Effector memory CD4-positive, alpha-beta T cell (primary cell): ENCODE measurements at regions not wholly inside any gene's neighbourhood (a gene's known extent, or its start where the extent isn't known, plus 50 kb on each side); places are given as distances from the start of the nearest gene placed in this dataset.
"Not testable (repeated sequence)": the region's sequence is repeated elsewhere in the genome, so short reads cannot be mapped to it uniquely, and the experiment has no call there.

ENCODE experiments used
- DNase-seq, 3 donors: peaks; one replicate each; pipeline ENCODE4 v3.0.0-alpha.2; 2020
- H3K27ac ChIP-seq: 2 replicates; pipeline ENCODE4 v1.7.0; 2013; ENCODE audit warnings: mild to moderate bottlenecking, low read length, moderate library complexity; ENCODE audit not compliant: insufficient read depth, poor library complexity, severe bottlenecking
- H3K27me3 ChIP-seq: replicated peaks from 2 replicates; pipeline ENCODE4 v1.7.0; 2013; ENCODE audit warnings: mild to moderate bottlenecking, low read length; ENCODE audit not compliant: insufficient read depth, control insufficient read depth, poor library complexity, severe bottlenecking
- H3K36me3 ChIP-seq: 2 replicates; pipeline ENCODE4 v1.7.0; 2013; ENCODE audit warnings: mild to moderate bottlenecking, low read length, moderate library complexity; ENCODE audit not compliant: control insufficient read depth, insufficient read depth
- H3K4me1 ChIP-seq: 2 replicates; pipeline ENCODE4 v1.7.0; 2013; ENCODE audit warnings: low read length, mild to moderate bottlenecking; ENCODE audit not compliant: control insufficient read depth, insufficient read depth, poor library complexity, severe bottlenecking
- H3K4me3 ChIP-seq: 2 replicates; pipeline ENCODE4 v1.7.0; 2013; ENCODE audit warnings: low read length, low read depth, mild to moderate bottlenecking; ENCODE audit not compliant: insufficient read depth, poor library complexity, severe bottlenecking
- H3K9me3 ChIP-seq: 2 replicates; pipeline ENCODE4 v1.7.0; 2013; ENCODE audit warnings: mild to moderate bottlenecking, low read length, moderate library complexity; ENCODE audit not compliant: control insufficient read depth

DNA sequence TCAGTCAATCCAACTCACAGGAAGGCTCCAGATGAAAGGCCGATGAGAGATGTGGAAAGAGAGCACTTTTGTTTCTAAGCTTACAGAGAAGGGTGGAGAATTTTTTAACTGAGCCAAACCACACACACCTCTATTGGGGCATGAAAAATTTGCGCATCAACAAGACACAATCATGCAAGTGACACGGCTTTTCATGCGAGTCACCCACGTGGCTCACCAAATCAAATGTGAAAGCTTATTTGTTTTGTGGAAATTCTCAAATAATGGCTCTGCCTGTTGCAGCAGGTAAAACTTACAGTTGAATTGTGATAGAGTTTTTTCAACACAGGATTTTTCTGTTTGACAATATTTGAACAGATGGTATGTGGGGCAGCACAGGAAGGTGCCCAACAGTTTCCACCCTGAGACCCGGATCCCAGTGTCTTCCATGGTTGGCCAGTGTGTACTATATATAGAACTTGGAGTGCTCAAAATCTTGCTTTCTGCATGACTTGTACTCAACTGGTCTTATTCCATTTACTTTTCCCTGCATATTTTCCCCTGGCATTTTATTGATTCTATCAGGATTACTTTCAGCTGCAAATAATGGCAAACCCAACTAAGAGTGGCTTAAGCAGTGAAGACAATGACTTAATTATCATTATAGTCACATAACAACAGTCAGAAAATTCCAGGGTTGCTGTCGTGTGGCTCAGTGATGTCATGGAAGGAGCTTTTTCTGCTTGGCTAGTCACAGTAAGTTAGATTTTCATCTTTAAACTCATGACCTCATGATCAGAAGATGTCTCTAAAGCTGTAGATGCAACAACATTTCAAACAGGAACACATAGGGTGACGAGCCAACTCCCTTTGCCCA is 90.6 kb upstream of the SIM2 start:
- Histone ChIP-seq H3K36me3 (no peaks in the 10 kb centered on the region), H3K4me3 (no peak overlapping the region), H3K4me1 (no peaks in the 10 kb centered on the region), H3K27me3 (no peaks in the 10 kb centered on the region), H3K9me3 (no peaks in the 10 kb centered on the region), H3K27ac (no peak overlapping the region)
- DNase-seq = no peak

DNA sequence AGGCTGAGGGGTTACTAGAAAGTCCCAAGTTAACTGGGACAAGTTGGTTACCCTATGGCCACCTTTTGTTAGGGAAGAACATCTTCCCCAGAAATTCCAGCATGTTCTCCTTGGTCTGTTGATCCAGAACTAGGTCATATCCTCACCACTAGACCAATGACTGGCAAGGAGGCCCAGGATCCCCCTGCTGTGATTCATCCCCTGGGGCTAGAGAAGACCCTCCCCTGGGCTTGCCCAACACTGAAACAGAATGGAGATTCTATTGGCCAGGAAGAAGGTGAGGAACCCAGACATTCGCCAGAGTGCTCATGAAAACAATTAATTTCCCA is 90.1 kb upstream of the SIM2 start:
- H3K36me3 ChIP-seq = no peaks in the 10 kb centered on the region
- no peaks in the 10 kb centered on the region for H3K4me1 ChIP-seq
- no peak overlapping the region for H3K27ac ChIP-seq
- no peaks in the 10 kb centered on the region for H3K27me3 ChIP-seq
- H3K4me3 ChIP-seq = no peak overlapping the region
- no peak for DNase-seq
- no peaks in the 10 kb centered on the region for H3K9me3 ChIP-seq

DNA sequence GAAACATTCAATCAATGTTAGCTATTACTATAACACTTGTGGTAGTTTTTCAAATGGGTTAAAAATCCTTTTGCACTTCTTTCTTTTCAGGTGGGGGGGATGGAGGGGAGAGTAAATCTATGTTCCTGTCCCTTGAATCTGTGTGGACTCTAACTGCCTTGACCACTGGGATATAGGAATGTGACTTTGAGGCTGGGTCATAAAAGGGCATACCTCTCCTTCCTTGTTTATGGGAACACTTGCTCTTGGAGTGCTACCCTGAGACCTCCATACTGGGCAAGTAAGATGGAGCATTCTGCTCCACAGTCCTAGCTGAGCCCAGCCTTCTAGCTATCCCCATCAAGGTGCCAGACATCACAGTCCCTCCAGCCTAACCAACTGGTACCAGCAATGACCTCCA is 89.3 kb upstream of the SIM2 start:
- Histone ChIP-seq H3K4me3 (no peak overlapping the region), H3K27ac (no peak overlapping the region), H3K4me1 (no peaks in the 10 kb centered on the region), H3K27me3 (no peaks in the 10 kb centered on the region), H3K9me3 (no peaks in the 10 kb centered on the region), H3K36me3 (no peaks in the 10 kb centered on the region)
- no peak for DNase-seq

DNA sequence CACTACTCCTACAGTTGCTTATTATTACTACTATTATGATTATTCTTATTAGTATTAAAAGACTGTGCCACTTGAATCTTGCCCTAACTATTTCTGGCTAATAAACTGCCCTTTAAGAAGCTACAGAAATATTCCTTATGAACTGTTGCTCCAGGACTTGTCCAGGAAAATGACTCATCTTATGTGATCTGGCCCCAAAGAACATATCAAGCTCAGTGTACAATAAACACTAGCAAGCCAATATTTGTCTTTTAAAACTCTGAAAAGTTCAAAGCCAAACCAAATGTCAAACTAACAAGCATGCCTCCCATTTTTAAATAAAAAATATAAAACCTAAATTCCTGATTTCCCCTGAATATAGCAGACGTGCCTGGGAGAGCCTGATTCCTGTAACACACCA is 88.7 kb upstream of the SIM2 start:
- DNase-seq = no peak

GRCh38 chr21:36610935-36611334 is 88.0 kb upstream of the SIM2 start:
- no peaks in the 10 kb centered on the region for H3K36me3 ChIP-seq
- H3K9me3 ChIP-seq = no peaks in the 10 kb centered on the region
- H3K27ac ChIP-seq = no peak overlapping the region
- H3K4me1 ChIP-seq = no peaks in the 10 kb centered on the region
- no peak overlapping the region for H3K4me3 ChIP-seq
- DNase-seq = no peak
- H3K27me3 ChIP-seq = no peaks in the 10 kb centered on the region

More for the DNA sequence above, 88.7 kb upstream of the SIM2 start:
- Histone ChIP-seq H3K36me3 (no peaks in the 10 kb centered on the region), H3K4me3 (no peak overlapping the region), H3K27ac (no peak overlapping the region), H3K27me3 (no peaks in the 10 kb centered on the region), H3K4me1 (no peaks in the 10 kb centered on the region), H3K9me3 (no peaks in the 10 kb centered on the region)

- Histone ChIP-seq H3K27me3 (no peaks in the 10 kb centered on the region), H3K4me1 (no peaks in the 10 kb centered on the region)
These were observed 87.5 kb upstream of the SIM2 start for GRCh38 chr21:36611379-36611778.

DNA sequence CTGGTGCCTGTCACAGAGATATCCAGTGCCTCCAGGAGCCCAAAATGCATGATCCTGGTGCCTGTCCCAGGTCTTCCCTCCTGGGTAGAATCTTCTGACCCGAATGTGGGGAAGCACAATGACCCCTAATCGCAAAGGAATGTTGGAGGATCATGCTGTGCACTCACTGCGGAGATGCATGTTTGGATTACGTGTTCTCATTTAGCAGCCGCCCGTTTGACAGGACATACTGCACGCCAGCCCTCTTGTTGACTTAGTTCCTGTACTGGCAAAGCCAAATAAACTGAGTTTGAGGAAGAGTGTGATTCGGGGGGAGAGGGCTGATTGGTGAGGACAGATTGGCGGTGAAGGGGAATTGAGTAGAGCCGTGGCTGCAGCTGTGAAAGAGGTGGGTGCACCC is 85.9 kb upstream of the SIM2 start:
- Histone ChIP-seq H3K27me3 (no peaks in the 10 kb centered on the region), H3K9me3 (no peaks in the 10 kb centered on the region), H3K4me3 (no peak overlapping the region), H3K36me3 (no peaks in the 10 kb centered on the region), H3K27ac (no peak overlapping the region), H3K4me1 (no peaks in the 10 kb centered on the region)
- no peak for DNase-seq

More at GRCh38 chr21:36611379-36611778, 87.5 kb upstream of the SIM2 start:
- no peaks in the 10 kb centered on the region for H3K36me3 ChIP-seq
- no peaks in the 10 kb centered on the region for H3K9me3 ChIP-seq
- no peak overlapping the region for H3K4me3 ChIP-seq
- no peak overlapping the region for H3K27ac ChIP-seq
- DNase-seq = no peak

- H3K9me3 ChIP-seq = no peaks in the 10 kb centered on the region
- no peak for DNase-seq
- H3K4me1 ChIP-seq = no peaks in the 10 kb centered on the region
These were observed 85.4 kb upstream of the SIM2 start for GRCh38 chr21:36613554-36613953.

GRCh38 chr21:36615274-36615964 is 83.5 kb upstream of the SIM2 start:
- H3K27ac ChIP-seq = no peak overlapping the region
- no peak for DNase-seq
- no peaks in the 10 kb centered on the region for H3K27me3 ChIP-seq
- H3K4me3 ChIP-seq = no peak overlapping the region
- H3K4me1 ChIP-seq = no peaks in the 10 kb centered on the region
- no peaks in the 10 kb centered on the region for H3K36me3 ChIP-seq
- H3K9me3 ChIP-seq = no peaks in the 10 kb centered on the region

More at GRCh38 chr21:36613554-36613953, 85.4 kb upstream of the SIM2 start:
- Histone ChIP-seq H3K36me3 (no peaks in the 10 kb centered on the region), H3K27me3 (no peaks in the 10 kb centered on the region), H3K27ac (no peak overlapping the region), H3K4me3 (no peak overlapping the region)

DNA sequence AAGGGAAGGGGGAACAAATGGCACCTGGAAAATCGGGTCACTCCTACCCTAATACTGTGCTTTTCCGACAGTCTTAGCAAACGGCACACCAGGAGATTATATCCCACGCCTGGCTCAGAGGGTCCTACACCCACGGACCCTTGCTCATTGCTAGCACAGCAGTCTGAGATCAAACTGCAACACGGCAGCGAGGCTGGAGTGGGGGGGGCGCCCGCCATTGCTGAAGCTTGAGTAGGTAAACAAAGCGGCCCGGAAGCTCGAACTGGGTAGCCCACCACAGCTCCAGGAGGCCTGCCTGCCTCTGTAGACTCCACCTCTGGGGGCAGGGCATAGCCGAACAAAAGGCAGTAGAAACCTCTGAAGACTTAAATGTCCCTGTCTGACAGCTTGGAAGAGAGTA is 82.1 kb upstream of the SIM2 start:
- H3K4me3 ChIP-seq, H3K36me3 ChIP-seq, H3K9me3 ChIP-seq, H3K27ac ChIP-seq, DNase-seq, H3K4me1 ChIP-seq, H3K27me3 ChIP-seq: not testable (repeated sequence)
